Activated naive CD8-positive, alpha-beta T cell (primary cell): ENCODE measurements at regions not wholly inside any gene's neighbourhood (a gene's known extent, or its start where the extent isn't known, plus 50 kb on each side); places are given as distances from the start of the nearest gene placed in this dataset.

Experiments used
- H3K27ac Mint-ChIP-seq: one replicate; pipeline ENCODE4 v1.8.0; 2021; ENCODE audit warnings: mixed read lengths
- H3K27me3 Mint-ChIP-seq: one replicate; pipeline ENCODE4 v1.8.0; 2021; ENCODE audit warnings: mixed read lengths
- H3K36me3 Mint-ChIP-seq: one replicate; pipeline ENCODE4 v1.8.0; 2021; ENCODE audit warnings: mixed read lengths
- H3K4me1 Mint-ChIP-seq: one replicate; pipeline ENCODE4 v1.8.0; 2021; ENCODE audit warnings: low read depth, mixed read lengths
- H3K4me3 Mint-ChIP-seq: one replicate; pipeline ENCODE4 v1.8.0; 2021; ENCODE audit warnings: mild to moderate bottlenecking, mixed read lengths
- H3K9me3 Mint-ChIP-seq: one replicate; pipeline ENCODE4 v1.8.0; 2021; ENCODE audit warnings: low read depth, mixed read lengths

DNA sequence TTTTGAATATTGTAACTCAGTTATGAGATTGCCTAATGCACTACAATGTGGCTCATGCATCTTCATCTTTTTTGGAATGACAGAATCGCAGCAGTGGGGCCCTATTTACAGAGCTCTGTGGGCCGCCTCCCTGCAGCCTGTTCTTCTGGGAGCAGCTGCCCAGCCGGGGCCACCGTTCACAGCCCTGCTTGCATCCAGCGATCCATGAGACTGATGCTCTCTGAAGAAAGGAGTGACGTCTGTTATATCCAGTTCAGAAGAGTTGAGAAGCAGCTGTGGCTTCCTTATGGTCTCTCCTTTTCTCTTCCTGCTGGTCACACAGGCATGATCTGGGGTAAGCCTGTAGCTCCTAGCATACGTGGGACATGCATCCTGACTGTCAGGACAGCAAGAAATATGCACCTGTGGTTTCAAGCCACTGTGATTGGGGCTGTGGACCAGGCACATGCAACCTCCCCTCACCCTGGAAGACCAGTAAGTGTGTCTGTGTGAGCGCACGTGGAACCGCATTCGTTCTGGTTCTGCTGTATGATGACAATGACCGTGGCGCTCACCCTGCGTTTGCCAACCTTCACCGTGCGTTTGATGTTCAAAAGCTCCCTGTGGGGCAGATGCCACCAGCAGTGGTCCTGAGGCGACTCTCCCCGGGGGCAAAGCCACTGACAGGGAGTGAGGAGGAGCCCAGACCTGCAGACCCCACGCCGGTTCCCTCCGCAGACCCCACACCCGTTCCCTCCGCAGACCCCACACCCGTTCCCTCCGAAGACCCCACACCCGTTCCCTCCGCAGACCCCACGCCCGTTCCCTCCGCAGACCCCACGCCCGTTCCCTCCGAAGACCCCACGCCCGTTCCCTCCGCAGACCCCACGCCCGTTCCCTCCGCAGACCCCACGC is 189.8 kb downstream of the TMEM18 start:
- Mint-ChIP-seq H3K27ac (no peak overlapping the region), H3K4me3 (no peak overlapping the region), H3K4me1 (no peaks in the 10 kb centered on the region), H3K27me3 (no peaks in the 10 kb centered on the region), H3K9me3 (no peaks in the 10 kb centered on the region), H3K36me3 (no peaks in the 10 kb centered on the region)

DNA sequence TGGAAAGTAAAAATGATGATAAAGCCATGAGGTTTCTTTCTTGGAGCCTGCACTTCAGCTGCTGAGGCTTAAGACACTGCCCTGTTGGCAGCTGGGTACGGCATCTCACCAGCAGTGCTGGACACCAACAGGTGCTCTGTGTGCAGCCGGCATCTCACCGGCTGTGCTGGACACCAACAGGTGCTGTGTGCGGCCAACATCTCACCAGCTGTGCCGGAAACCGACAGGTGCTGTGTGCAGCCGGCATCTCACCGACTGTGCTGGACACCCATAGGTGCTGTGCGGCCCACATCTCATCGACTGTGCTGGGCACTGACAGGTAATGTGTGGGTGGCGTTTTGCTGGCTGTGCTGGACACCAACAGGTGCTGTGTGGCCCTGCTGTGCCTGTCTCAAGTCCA is 190.8 kb downstream of the TMEM18 start:
- Mint-ChIP-seq H3K27ac (no peak overlapping the region), H3K4me1 (no peaks in the 10 kb centered on the region), H3K9me3 (no peaks in the 10 kb centered on the region), H3K36me3 (no peaks in the 10 kb centered on the region), H3K4me3 (no peak overlapping the region), H3K27me3 (no peaks in the 10 kb centered on the region)

- Mint-ChIP-seq H3K27me3 (peaks cover 2% of the 10 kb centered on the region), H3K36me3 (no peaks in the 10 kb centered on the region), H3K4me3 (no peak overlapping the region), H3K27ac (no peak overlapping the region), H3K9me3 (no peaks in the 10 kb centered on the region), H3K4me1 (no peaks in the 10 kb centered on the region)
These were observed 193.5 kb upstream of the ALKAL2 start for GRCh38 chr2:481388-481787.

- Mint-ChIP-seq H3K4me1 (no peaks in the 10 kb centered on the region), H3K27me3 (peaks cover 3% of the 10 kb centered on the region), H3K4me3 (no peak overlapping the region), H3K36me3 (no peaks in the 10 kb centered on the region), H3K27ac (no peak overlapping the region), H3K9me3 (no peaks in the 10 kb centered on the region)
These were observed 191.7 kb upstream of the ALKAL2 start for GRCh38 chr2:479490-480176.

DNA sequence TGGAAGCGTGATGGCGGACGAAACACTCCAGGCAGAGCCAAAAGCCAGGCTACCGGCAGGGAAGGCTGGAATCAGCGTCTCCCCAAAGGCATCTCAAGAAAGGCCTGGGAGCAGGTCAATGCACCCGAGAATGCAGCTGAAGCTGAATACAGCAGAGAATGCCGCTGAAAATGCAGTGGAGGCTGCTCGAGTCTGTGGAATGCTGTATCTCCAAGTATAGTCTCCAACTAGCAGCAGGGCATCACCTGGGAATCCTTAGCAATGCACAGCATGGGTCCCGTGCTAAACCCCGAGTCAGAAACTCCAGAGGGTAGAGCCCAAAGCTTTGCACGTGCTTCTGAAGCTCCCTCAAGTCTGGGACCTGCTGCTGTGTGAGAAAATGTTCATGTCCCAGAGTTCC is 191.1 kb upstream of the ALKAL2 start:
- H3K27me3 Mint-ChIP-seq, result peaks cover 3% of the 10 kb centered on the region
- no peak overlapping the region for H3K4me3 Mint-ChIP-seq
- H3K9me3 Mint-ChIP-seq, result no peaks in the 10 kb centered on the region
- H3K27ac Mint-ChIP-seq, result no peak overlapping the region
- peaks cover 3% of the 10 kb centered on the region for H3K36me3 Mint-ChIP-seq
- no peaks in the 10 kb centered on the region for H3K4me1 Mint-ChIP-seq

GRCh38 chr2:471560-471959 is 183.7 kb upstream of the ALKAL2 start:
- peaks cover 8% of the 10 kb centered on the region for H3K36me3 Mint-ChIP-seq
- no peak overlapping the region for H3K27ac Mint-ChIP-seq
- H3K4me3 Mint-ChIP-seq, result no peak overlapping the region
- H3K27me3 Mint-ChIP-seq, result peaks cover 14% of the 10 kb centered on the region
- H3K9me3 Mint-ChIP-seq, result peaks cover 15% of the 10 kb centered on the region
- H3K4me1 Mint-ChIP-seq, result peaks cover 8% of the 10 kb centered on the region

DNA sequence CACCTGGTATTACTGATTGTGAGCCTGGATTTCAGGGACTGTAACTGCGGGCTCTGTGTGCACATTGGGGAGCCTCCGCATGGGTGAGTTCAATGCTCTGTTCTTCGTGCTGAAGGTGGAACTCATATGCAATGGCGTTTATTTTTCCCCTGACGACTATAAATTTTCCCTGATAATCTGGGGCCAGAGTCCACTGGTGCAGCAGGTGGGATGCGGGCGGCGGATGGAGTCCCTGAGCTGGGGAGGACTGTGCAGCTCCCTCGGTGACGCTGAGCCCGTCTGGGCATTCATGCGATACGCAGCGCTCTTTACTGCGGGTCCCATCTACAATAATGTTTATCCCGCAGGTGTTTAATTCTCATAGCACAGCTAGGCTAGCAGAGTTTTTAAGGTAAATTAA is 181.6 kb upstream of the ALKAL2 start:
- no peak overlapping the region for H3K4me3 Mint-ChIP-seq
- H3K27ac Mint-ChIP-seq, result no peak overlapping the region
- peaks cover 23% of the 10 kb centered on the region for H3K27me3 Mint-ChIP-seq
- peaks cover 8% of the 10 kb centered on the region for H3K4me1 Mint-ChIP-seq
- peaks cover 15% of the 10 kb centered on the region for H3K9me3 Mint-ChIP-seq
- H3K36me3 Mint-ChIP-seq, result peaks cover 8% of the 10 kb centered on the region

DNA sequence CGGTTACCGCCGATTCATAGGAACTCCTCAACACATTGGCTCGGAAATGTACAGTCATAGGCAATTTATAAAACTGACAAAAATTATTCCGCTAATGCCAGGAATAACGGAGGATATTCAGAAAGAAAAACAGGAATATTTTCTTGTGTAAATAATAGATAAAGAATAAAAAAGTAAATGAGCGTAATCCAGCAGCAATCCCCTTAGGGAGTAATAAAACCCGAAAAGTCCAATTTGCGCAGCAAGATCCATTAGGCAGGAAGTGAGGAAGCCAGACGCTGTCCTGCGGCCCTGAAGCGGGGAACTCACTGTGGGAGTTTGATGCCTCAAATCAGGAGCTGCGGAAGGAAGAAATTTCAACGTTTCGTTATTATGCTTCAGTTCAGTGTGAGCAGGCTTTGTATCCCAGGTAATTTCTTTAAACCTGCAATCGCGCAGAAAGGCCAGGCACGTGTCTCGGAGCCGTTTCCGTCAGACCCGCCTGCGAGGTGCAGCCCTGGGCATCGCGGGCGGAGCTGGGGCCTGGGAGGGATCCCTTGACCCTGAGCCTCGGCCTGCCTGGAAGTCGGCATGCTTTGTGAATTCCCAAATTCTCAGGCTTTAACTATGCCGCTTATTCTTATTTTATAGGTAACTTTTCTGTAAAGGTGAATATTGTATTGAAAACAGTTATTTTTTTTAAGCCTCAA is 180.9 kb upstream of the ALKAL2 start:
- H3K4me3 Mint-ChIP-seq, result no peak overlapping the region
- H3K36me3 Mint-ChIP-seq, result peaks cover 5% of the 10 kb centered on the region
- H3K27ac Mint-ChIP-seq, result no peak overlapping the region
- H3K4me1 Mint-ChIP-seq, result peaks cover 8% of the 10 kb centered on the region
- peaks cover 23% of the 10 kb centered on the region for H3K27me3 Mint-ChIP-seq
- peaks cover 13% of the 10 kb centered on the region for H3K9me3 Mint-ChIP-seq

DNA sequence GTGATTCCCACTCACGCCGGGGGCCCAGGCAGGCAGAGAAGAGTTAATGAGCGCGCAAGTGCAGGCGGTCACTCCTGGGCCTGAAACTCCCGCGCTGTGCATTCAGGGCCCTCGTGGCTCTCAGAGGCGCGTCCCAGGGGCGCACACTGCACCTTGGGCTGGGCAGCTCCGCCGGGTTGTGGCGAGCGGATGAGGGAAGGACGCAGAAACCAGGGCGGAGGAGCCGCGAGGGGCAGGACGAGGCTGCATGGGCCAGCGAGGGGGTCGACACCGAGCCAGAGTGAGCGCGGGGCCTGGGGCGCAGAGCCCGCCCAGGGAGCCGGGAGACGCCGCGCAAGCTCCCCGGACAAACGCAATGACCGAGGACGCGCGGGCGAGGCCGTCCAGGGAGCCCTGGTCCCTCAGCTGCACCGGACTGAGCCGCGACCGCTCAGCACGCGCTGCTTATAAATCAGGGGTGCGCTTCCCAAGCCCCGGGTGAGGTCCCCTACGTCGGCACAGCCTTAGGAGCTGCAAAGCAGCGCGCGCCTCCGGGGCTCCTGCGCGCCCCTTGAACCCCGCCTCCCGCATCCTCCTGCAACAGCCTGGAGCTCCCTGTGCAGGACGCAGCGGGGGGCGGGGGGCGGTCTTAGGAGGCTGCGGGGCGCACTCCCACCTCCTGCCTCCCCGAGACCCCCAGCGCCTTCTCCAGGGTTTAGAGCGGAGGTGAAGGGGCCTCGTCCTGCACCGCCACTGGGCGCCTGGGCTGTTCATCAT is 180.2 kb upstream of the ALKAL2 start:
- Mint-ChIP-seq H3K4me1 (peaks cover 8% of the 10 kb centered on the region), H3K4me3 (peak overlapping the region; percentile 53), H3K27me3 (peaks cover 23% of the 10 kb centered on the region), H3K36me3 (peaks cover 2% of the 10 kb centered on the region), H3K9me3 (peaks cover 6% of the 10 kb centered on the region), H3K27ac (no peak overlapping the region)

DNA sequence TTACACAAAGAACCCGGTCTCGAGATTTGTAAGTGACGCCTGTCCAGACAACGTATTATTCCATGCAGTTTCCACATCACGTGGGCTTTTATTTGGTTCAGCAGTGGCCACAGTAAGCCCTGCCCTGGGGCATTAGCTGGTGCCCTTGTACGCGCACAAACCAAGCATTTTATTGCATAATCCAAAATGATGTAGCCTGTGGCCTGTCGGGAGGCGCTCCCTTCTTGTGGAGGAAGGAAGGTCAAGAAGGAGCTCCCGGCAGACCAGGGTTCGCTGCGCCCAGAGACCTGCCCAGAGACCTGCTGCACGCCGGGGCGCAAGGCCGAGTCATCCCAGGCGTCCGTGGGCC is 179.6 kb upstream of the ALKAL2 start:
- Mint-ChIP-seq H3K27ac (no peak overlapping the region), H3K36me3 (peaks cover 2% of the 10 kb centered on the region), H3K27me3 (peaks cover 23% of the 10 kb centered on the region), H3K9me3 (peaks cover under 1% of the 10 kb centered on the region), H3K4me1 (peaks cover 8% of the 10 kb centered on the region), H3K4me3 (peak overlapping the region; percentile 13)

DNA sequence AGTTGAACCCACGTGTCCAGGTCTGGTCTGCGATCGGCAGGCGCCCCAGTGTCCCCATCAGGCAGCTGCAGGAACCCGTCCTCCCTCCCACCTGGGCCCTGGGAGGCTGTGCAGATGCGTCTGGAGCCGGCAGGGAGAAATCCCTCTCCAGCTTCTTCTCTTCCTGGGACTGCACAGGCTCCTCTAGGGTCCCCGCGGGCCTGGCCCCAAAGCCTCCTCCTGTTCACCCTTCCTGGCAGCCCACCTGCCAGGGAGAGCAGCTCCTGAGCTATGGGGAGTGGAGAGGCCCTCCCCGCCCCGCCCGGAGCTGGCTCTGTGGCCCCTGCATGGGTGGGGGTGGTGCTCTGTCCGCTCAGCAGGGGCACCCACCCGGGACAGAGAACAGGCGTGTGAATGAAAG is 179.2 kb upstream of the ALKAL2 start:
- Mint-ChIP-seq H3K4me3 (no peak overlapping the region), H3K27ac (no peak overlapping the region), H3K27me3 (peaks cover 23% of the 10 kb centered on the region), H3K4me1 (peaks cover 10% of the 10 kb centered on the region), H3K9me3 (no peaks in the 10 kb centered on the region), H3K36me3 (no peaks in the 10 kb centered on the region)

GRCh38 chr2:464562-465309 is 176.8 kb upstream of the ALKAL2 start:
- Mint-ChIP-seq H3K36me3 (no peaks in the 10 kb centered on the region), H3K27me3 (peaks cover 34% of the 10 kb centered on the region), H3K27ac (no peak overlapping the region), H3K4me1 (peaks cover 29% of the 10 kb centered on the region), H3K9me3 (no peaks in the 10 kb centered on the region), H3K4me3 (no peak overlapping the region)

DNA sequence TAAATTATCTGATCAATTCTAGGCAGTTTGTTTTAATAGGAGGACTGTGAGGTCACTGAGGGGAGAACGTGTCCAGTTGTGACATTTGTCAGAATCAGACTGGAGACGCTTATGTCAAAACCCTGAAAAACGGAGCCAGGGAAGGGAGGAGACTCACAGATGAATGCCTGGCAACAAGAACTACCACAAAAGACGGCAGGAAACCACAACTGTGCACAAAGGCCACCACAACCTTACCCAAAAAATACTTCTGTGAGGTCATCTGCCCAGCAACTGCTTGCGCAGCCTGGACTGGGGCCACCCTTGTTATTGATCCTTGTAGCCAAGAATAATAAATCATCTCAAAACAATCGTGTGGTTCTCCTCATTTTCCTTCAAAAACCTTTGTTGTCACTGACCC is 173.0 kb upstream of the ALKAL2 start:
- Mint-ChIP-seq H3K27me3 (peaks cover 36% of the 10 kb centered on the region), H3K4me3 (peak overlapping the region; percentile 61), H3K9me3 (no peaks in the 10 kb centered on the region), H3K4me1 (peaks cover 25% of the 10 kb centered on the region), H3K36me3 (no peaks in the 10 kb centered on the region), H3K27ac (no peak overlapping the region)

DNA sequence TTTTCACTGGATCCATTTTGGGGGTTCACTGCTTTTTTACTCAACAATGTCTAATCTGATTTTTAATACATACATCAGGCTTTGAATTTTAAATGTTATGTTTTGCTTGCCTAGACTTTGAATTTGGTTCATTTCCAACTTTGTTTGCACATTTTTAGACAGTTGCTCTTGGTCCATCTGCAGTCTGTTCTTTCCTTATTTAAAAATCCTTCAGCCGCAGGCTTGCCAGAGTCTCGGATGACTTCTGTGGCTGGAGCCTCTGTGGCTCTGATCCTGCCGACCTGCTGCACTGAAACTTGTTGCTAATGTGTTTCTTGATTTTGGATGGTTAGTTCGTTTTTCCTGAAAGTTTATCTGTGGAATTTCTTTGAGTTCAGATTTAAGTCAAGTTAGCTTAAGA is 172.0 kb upstream of the ALKAL2 start:
- H3K27ac Mint-ChIP-seq, result no peak overlapping the region
- H3K36me3 Mint-ChIP-seq, result no peaks in the 10 kb centered on the region
- H3K9me3 Mint-ChIP-seq, result no peaks in the 10 kb centered on the region
- H3K27me3 Mint-ChIP-seq, result peaks cover 28% of the 10 kb centered on the region
- H3K4me1 Mint-ChIP-seq, result peaks cover 29% of the 10 kb centered on the region
- peak overlapping the region; percentile 61 for H3K4me3 Mint-ChIP-seq
